Brain pericyte (primary cell): ENCODE measurements at regions not wholly inside any gene's neighbourhood (a gene's known extent, or its start where the extent isn't known, plus 50 kb on each side); places are given as distances from the start of the nearest gene placed in this dataset.
"Not testable (repeated sequence)": the region's sequence is repeated elsewhere in the genome, so short reads cannot be mapped to it uniquely, and the experiment has no call there.

Source experiments
- DNase-seq: peaks from one replicate; pipeline ENCODE4 v3.0.0-alpha.2; 2012; ENCODE audit warnings: low read depth, low spot score

DNA sequence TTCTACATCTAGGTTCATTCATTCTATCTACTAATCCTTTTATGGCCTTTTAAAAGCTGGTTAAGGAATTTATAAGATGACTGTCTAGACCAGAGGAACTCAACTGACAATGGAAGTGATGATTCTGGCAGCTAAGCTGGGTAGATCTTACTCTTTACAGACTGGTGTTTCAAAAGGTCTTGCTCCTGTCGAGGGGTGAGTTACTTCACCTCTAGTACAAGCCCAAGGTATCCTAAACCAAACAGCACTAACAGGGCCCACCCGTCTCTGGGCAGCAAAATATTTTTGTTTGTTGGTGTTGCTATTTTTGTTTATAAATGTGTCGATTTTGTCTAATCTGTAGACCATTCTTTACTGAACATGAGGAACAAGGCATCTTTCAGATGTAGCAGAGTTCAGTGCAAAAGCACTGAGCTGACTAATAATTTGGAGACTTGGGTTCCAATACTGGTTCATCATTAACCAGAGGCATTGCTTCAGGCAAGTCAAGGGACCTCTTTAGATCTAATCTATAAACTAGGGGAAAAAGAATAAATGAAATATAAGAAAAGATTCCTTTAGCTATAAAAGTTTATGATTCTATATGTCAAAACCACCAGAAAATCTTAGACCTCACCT lies 90.3 kb upstream of the FRG1 start:
- DNase-seq, result no peak

DNA sequence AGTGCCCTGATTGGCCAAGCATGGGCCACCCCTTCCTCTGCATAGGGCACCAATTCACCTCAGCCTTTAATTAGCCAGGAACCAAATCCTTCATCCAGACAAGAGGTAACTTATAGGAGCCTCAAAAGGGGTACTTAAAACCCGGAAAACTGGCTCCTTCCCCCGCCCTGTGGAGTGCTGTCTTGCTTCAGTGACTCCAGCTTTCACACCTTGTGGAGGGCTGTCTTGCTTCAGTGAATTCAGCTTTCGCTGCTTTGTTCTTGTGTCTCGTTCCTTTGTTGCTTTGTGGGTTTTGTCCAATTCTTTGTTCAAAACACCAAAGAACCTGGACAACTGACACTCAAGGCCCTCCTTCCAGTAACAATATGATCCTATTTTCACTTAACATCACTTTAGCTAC lies 82.2 kb upstream of the FRG1 start:
- DNase-seq, result no peak

DNA sequence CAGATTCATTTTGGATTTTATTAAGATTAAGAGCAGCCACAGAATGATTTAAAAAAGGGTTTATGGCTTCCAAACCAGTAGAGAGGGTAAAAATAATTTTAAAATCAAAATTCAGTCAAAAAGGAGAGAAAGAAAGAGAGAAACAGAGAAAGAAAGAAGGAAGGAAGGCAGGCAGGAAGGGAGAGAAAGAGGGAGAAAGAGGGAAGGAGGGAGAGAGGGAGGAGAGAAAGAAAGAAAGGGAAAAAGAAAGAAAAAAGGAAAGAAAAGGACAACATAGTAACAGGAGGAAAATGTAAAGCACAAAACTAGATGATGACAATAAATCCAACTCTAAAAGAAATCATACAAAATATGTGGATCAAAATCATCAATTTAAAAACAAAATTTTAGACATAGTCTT lies 79.6 kb upstream of the FRG1 start:
- DNase-seq, result no peak

DNA sequence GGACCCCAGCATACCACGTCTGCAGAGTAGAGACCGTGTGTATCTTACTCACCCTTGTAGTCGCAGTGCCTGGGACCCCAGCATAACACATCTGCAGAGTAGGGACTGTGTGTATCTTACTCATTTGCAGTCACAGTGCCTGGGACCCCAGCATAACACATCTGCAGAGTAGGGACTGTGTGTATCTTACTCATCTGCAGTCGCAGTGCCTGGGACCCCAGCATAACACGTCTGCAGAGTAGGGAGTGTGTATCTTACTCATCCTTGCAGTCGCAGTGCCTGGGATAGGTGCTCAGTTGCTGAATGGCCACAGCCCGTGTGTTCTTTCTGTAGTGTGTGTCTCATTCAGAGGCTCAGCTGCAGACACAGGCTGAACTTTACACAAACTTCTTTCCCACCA lies 71.4 kb upstream of the FRG1 start:
- DNase-seq, result no peak

DNA sequence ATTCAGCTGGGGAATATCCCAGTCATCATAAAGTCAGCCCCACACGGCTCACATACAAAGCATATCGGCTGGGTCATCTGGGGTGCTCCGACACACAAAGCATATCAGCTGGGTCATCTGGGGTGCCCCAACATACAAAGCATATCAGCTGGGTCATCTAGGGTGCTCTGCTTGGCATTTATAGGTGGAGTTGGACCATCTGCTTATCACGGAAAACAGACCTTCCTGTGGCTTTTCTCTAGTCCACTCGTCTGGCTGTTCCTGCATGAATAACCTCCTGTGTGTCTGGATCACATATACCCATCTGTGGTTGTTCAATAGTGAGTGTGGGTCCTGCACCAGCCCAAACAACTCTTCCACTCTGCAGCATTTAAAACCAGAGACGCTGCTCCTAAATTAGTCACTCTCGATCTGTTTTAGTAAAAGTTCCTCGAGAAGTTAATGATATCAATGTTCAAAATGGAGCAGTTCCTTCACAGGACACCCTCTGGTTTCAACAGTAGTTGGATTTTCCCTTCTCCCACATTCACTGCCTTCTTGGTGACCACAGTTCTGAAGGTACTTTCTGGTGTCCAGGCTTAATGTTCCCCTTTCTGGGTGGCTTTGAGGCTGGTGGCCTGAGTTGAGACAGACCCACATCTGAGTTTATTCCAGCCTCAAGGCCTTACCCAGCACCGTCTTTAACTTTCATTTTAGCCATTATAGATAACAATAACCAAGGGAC lies 70.0 kb upstream of the FRG1 start:
- no peak for DNase-seq

DNA sequence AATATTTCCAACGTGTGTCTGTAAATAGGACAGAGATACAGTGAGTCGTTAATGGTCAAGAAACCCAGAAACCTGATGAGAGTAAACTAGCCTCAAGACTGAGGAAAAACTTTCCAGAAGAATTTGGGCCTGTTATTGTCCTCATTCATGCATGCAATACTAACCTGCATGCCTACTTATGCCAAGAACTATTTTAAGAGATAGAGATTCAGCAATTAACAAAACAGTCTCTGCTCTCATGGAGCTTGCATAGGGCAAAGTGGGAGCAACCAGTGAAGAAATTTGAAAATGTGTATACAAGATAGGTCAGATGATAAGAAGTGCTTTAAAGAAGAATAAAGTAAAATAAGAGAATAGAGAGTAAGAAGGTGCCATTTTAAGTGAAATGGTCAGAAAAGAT lies 66.1 kb upstream of the FRG1 start:
- no peak for DNase-seq

DNA sequence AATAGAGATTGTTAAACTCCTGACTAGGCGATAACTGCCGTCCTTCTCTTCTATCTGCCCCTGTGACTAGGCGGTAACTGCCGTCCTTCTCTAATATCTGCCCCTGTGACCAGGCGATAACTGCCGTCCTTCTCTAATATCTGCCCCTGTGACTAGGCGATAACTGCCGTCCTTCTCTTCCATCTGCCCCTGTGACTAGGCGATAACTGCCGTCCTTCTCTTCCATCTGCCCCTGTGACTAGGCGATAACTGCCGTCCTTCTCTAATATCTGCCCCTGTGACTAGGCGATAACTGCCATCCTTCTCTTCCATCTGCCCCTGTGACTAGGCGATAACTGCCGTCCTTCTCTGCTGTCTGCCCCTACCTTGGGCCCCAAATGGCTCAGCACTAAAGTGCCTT lies 59.5 kb upstream of the FRG1 start:
- DNase-seq, result not testable (repeated sequence)

DNA sequence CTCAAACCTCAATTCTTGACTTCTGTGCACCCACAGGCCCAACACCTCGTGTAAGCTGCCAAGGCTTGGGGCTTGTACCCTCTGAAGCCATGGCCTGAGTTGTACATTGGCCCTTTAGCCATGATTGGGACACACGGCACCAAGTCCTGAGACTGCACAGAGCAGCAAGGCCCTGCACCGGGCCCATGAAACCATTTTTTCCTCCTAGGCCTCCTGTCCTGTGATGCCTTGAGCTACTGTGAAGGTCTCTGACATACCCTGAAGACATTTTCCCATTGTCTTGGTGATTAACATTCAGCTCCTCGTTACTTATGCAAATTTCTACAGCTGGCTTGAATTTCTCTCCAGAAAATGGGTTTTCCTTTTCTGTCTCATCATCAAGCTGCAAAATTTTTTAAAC lies 52.3 kb upstream of the FRG1 start:
- DNase-seq, result not testable (repeated sequence)
